ENCODE measurements at regions not wholly inside any gene's neighbourhood (a gene's known extent, or its start where the extent isn't known, plus 50 kb on each side); places are given as distances from the start of the nearest gene placed in this dataset.

GRCh38 chr12:31872831-31873604 is 86.2 kb upstream of the RESF1 start:
- Histone ChIP-seq H3K36me3 (ENCODE audit: insufficient read depth, low read length) (no peaks in the 10 kb centered on the region), H3K4me3 (ENCODE audit: low read length, poor library complexity, severe bottlenecking) (no peak overlapping the region), H3K79me2 (ENCODE audit: insufficient read depth, low read length) (no peaks in the 10 kb centered on the region), H3K9ac (ENCODE audit: low read depth, low read length, poor library complexity, severe bottlenecking) (no peak overlapping the region), H3K4me1 (ENCODE audit: insufficient read depth, low read length, poor library complexity, severe bottlenecking) (peaks cover 29% of the 10 kb centered on the region), H2AFZ (ENCODE audit: low read length) (no peak overlapping the region), H3K9me2 (replicated peaks; ENCODE audit: low read depth, low read length) (no peaks in the 10 kb centered on the region), H3K4me2 (ENCODE audit: low read depth, low read length, poor library complexity, severe bottlenecking) (no peak overlapping the region), H3F3A (ENCODE audit: low read depth) (no peaks in the 10 kb centered on the region), H3K27me3 (ENCODE audit: insufficient read depth, low read length, poor library complexity, severe bottlenecking) (no peaks in the 10 kb centered on the region), H3K9me3 (ENCODE audit: insufficient read depth, low read depth, low read length) (no peaks in the 10 kb centered on the region), H4K20me1 (ENCODE audit: insufficient read depth, low read length, poor library complexity, severe bottlenecking) (no peaks in the 10 kb centered on the region)
- TF ChIP-seq CTCF (conservative IDR thresholded peaks at IDR 0.05; ENCODE audit: low read length) (no peak), EZH2phosphoT487 (IDR thresholded peaks at IDR 0.05; ENCODE audit: borderline replicate concordance) (no peak)

- Histone ChIP-seq H3K36me3 (ENCODE audit: insufficient read depth, low read length) (no peaks in the 10 kb centered on the region), H3K9ac (ENCODE audit: low read depth, low read length, poor library complexity, severe bottlenecking) (no peak overlapping the region), H3K4me1 (ENCODE audit: insufficient read depth, low read length, poor library complexity, severe bottlenecking) (peaks cover 7% of the 10 kb centered on the region), H3K4me3 (ENCODE audit: low read length, poor library complexity, severe bottlenecking) (no peak overlapping the region), H3K9me3 (ENCODE audit: insufficient read depth, low read depth, low read length) (no peaks in the 10 kb centered on the region), H2AFZ (ENCODE audit: low read length) (no peak overlapping the region), H4K20me1 (ENCODE audit: insufficient read depth, low read length, poor library complexity, severe bottlenecking) (no peaks in the 10 kb centered on the region), H3K9me2 (replicated peaks; ENCODE audit: low read depth, low read length) (no peaks in the 10 kb centered on the region), H3K79me2 (ENCODE audit: insufficient read depth, low read length) (no peaks in the 10 kb centered on the region), H3F3A (ENCODE audit: low read depth) (no peaks in the 10 kb centered on the region), H3K27me3 (ENCODE audit: insufficient read depth, low read length, poor library complexity, severe bottlenecking) (no peaks in the 10 kb centered on the region), H3K4me2 (ENCODE audit: low read depth, low read length, poor library complexity, severe bottlenecking) (no peak overlapping the region)
- TF ChIP-seq EZH2phosphoT487 (IDR thresholded peaks at IDR 0.05; ENCODE audit: borderline replicate concordance): no peak
- TF ChIP-seq CTCF (conservative IDR thresholded peaks at IDR 0.05; ENCODE audit: low read length): no peak
Observed at GRCh38 chr12:31869972-31870371, 89.2 kb upstream of the RESF1 start.

GRCh38 chr12:31868965-31869364 is 90.2 kb upstream of the RESF1 start:
- TF ChIP-seq CTCF (conservative IDR thresholded peaks at IDR 0.05; ENCODE audit: low read length) (no peak), EZH2phosphoT487 (IDR thresholded peaks at IDR 0.05; ENCODE audit: borderline replicate concordance) (no peak)
- H3K36me3 ChIP-seq (ENCODE audit: insufficient read depth, low read length): no peaks in the 10 kb centered on the region
- no peak overlapping the region for H3K4me3 ChIP-seq (ENCODE audit: low read length, poor library complexity, severe bottlenecking)
- H4K20me1 ChIP-seq (ENCODE audit: insufficient read depth, low read length, poor library complexity, severe bottlenecking): no peaks in the 10 kb centered on the region
- no peaks in the 10 kb centered on the region for H3F3A ChIP-seq (ENCODE audit: low read depth)
- H2AFZ ChIP-seq (ENCODE audit: low read length): no peak overlapping the region
- no peak overlapping the region for H3K9ac ChIP-seq (ENCODE audit: low read depth, low read length, poor library complexity, severe bottlenecking)
- no peaks in the 10 kb centered on the region for H3K27me3 ChIP-seq (ENCODE audit: insufficient read depth, low read length, poor library complexity, severe bottlenecking)
- H3K4me1 ChIP-seq (ENCODE audit: insufficient read depth, low read length, poor library complexity, severe bottlenecking): no peaks in the 10 kb centered on the region
- no peak overlapping the region for H3K4me2 ChIP-seq (ENCODE audit: low read depth, low read length, poor library complexity, severe bottlenecking)
- no peaks in the 10 kb centered on the region for H3K9me2 ChIP-seq (replicated peaks; ENCODE audit: low read depth, low read length)
- no peaks in the 10 kb centered on the region for H3K9me3 ChIP-seq (ENCODE audit: insufficient read depth, low read depth, low read length)
- no peaks in the 10 kb centered on the region for H3K79me2 ChIP-seq (ENCODE audit: insufficient read depth, low read length)

All from Loucy (cell line).